CD8-positive, alpha-beta memory T cell (primary cell): ENCODE measurements at regions not wholly inside any gene's neighbourhood (a gene's known extent, or its start where the extent isn't known, plus 50 kb on each side); places are given as distances from the start of the nearest gene placed in this dataset.
"Not testable (repeated sequence)": the region's sequence is repeated elsewhere in the genome, so short reads cannot be mapped to it uniquely, and the experiment has no call there.

Experiments
- CTCF ChIA-PET: fragments of 350-600 bp; sonication (Branson Sonifier 250); formaldehyde crosslinking; loops from one replicate; lab custom pipeline; 2021; ENCODE audit warnings: antibody characterized with exemption; lab: Charles Lee
- POLR2A ChIA-PET: fragments of 350-600 bp; sonication (Branson Sonifier 250); formaldehyde crosslinking; loops from one replicate; lab custom pipeline; 2021; ENCODE audit warnings: antibody characterized with exemption; lab: Charles Lee
- DNase-seq, 5 donors: peaks; one replicate each; pipeline versions ENCODE4 v3.0.0 to v3.0.0-alpha.2; 2020 to 2022; ENCODE audit warnings: mixed read lengths in 1 of 5
- H3K27ac ChIP-seq: one replicate; pipeline ENCODE4 v1.7.0; 2013; ENCODE audit warnings: low read depth, mild to moderate bottlenecking, low read length, moderate library complexity
- H3K27me3 ChIP-seq: 2 replicates; pipeline ENCODE4 v1.7.0; 2013; ENCODE audit warnings: low read length, mild to moderate bottlenecking; ENCODE audit not compliant: insufficient read depth, poor library complexity, severe bottlenecking
- H3K36me3 ChIP-seq: 2 replicates; pipeline ENCODE4 v1.7.0; 2013; ENCODE audit warnings: mild to moderate bottlenecking, low read length, moderate library complexity; ENCODE audit not compliant: insufficient read depth
- H3K4me1 ChIP-seq: 2 replicates; pipeline ENCODE4 v1.7.0; 2013; ENCODE audit warnings: mild to moderate bottlenecking, low read length, moderate library complexity; ENCODE audit not compliant: insufficient read depth
- H3K4me3 ChIP-seq: 2 replicates; pipeline ENCODE4 v1.7.0; 2013; ENCODE audit warnings: mild to moderate bottlenecking, low read length
- H3K9me3 ChIP-seq: 2 replicates; pipeline ENCODE4 v1.7.0; 2013; ENCODE audit warnings: mild to moderate bottlenecking, low read length
- H3K27ac Mint-ChIP-seq, 8 donors: one replicate each; pipeline ENCODE4 v1.8.0; 2020 to 2021; ENCODE audit warnings: mixed read lengths in 8 of 8, mild to moderate bottlenecking in 6 of 8, inconsistent platforms in 3 of 8, moderate library complexity in 3 of 8
- H3K27me3 Mint-ChIP-seq, 2 donors: one replicate each; pipeline ENCODE4 v1.8.0; 2020 to 2021; ENCODE audit warnings: mixed read lengths in 2 of 2, mild to moderate bottlenecking in 1 of 2, moderate library complexity in 1 of 2
- H3K36me3 Mint-ChIP-seq, 3 donors: one replicate each; pipeline ENCODE4 v1.8.0; 2020 to 2021; ENCODE audit warnings: mixed read lengths in 3 of 3, inconsistent platforms in 1 of 3, mild to moderate bottlenecking in 1 of 3
- H3K4me1 Mint-ChIP-seq, 3 donors: one replicate each; pipeline ENCODE4 v1.8.0; 2020 to 2021; ENCODE audit warnings: mixed read lengths in 3 of 3, inconsistent platforms in 1 of 3, mild to moderate bottlenecking in 1 of 3
- H3K4me3 Mint-ChIP-seq, 7 donors: one replicate each; pipeline ENCODE4 v1.8.0; 2020 to 2021; ENCODE audit warnings: mixed read lengths in 7 of 7, mild to moderate bottlenecking in 6 of 7, moderate library complexity in 4 of 7, inconsistent platforms in 2 of 7
- H3K9me3 Mint-ChIP-seq, 5 donors: one replicate each; pipeline ENCODE4 v1.8.0; 2020 to 2022; ENCODE audit warnings: mixed read lengths in 5 of 5, mild to moderate bottlenecking in 3 of 5, moderate library complexity in 2 of 5, inconsistent platforms in 1 of 5

DNA sequence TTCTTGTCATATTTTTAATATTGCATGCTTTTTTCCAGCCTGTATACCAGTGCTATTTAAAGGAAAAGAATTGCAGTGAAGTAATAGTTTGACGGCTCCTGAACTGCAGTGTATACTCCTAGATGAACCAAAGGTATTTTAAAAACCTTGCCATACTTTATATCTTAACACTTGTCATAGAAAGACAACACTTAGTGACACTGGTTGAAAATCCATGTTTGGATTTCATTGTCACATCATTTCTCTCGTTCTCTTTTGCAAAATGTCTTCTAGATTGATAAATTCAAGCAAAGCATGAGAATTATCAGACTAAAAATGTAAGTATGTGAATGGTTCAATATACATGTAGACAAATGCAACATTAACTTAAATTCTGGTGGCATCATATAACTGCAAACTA lies 1293.9 kb downstream of the PCDH9 start:
- H3K36me3 Mint-ChIP-seq = no peaks in the 10 kb centered on the region
- Histone ChIP-seq H3K27ac (no peak overlapping the region), H3K4me3 (no peak overlapping the region), H3K27me3 (no peaks in the 10 kb centered on the region), H3K4me1 (no peaks in the 10 kb centered on the region), H3K9me3 (no peaks in the 10 kb centered on the region), H3K36me3 (no peaks in the 10 kb centered on the region)
- ChIA-PET POLR2A (no interaction called here), CTCF (no interaction called here)
- DNase-seq = no peak
- no peaks in the 10 kb centered on the region for H3K4me1 Mint-ChIP-seq
- no peak overlapping the region for H3K27ac Mint-ChIP-seq
- H3K9me3 Mint-ChIP-seq = peaks cover 0 to 22% (median 1%) of the 10 kb centered on the region in 5 donors
- H3K27me3 Mint-ChIP-seq = no peaks in the 10 kb centered on the region
- H3K4me3 Mint-ChIP-seq = no peak overlapping the region

DNA sequence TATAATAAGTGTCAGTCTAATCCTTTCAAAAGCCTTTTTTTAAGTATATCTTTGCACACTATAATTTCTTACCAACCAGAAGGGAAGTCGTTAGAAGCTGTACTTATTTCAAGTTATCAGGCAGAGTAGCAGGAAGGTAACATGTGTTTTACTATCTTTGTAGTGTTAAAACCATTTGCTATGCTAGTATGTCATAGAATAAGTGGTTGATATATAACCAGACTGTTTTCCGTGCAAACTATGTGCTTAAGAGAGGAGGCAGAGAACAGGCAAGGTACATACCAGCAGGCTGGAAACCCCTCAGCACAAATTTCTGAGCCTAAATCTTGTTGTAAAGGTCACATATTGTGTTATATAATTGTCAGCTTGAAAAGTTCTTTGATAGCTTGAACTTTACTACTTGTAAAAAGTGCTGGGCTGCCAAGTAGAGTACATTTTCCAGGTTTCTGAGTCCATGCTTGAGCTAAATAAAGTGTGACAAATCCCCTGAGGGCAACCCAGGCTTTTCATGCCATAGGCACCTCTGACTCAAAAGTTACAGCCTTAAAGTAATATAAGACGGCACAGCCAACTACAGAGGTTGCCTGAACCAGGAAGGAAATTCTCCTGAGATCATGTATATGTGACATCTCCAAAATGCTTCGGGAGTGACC lies 1297.4 kb downstream of the PCDH9 start:
- H3K4me3 Mint-ChIP-seq = no peak overlapping the region
- H3K27me3 Mint-ChIP-seq = no peaks in the 10 kb centered on the region
- H3K4me1 Mint-ChIP-seq = no peaks in the 10 kb centered on the region
- DNase-seq = no peak
- H3K27ac Mint-ChIP-seq = no peak overlapping the region
- H3K27me3 ChIP-seq = no peaks in the 10 kb centered on the region
- no peak overlapping the region for H3K4me3 ChIP-seq
- H3K36me3 Mint-ChIP-seq = no peaks in the 10 kb centered on the region
- no peaks in the 10 kb centered on the region for H3K36me3 ChIP-seq
- no peak overlapping the region for H3K27ac ChIP-seq
- no peaks in the 10 kb centered on the region for H3K4me1 ChIP-seq
- ChIA-PET CTCF (no interaction called here), POLR2A (no interaction called here)
- peaks cover 0 to 40% (median 8%) of the 10 kb centered on the region in 5 donors for H3K9me3 Mint-ChIP-seq
- no peaks in the 10 kb centered on the region for H3K9me3 ChIP-seq

DNA sequence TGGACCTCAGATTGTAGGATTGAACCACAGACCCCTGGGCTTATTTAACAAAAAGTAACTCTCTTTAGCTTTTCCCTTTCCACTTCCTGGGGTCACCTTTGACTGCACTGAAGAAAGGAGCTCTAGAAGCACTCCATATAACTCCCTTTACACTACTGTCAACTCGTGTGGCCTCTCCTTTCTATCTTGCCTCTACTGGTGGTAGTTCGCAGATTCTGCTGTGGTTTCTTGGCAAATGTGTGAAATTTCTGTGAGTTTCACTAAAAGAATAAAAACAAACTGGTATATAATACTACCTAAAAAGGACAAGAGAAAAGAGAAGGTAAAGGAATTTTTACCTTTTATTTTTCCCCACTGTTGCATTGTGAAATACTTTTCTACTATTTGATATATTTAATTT lies 1298.1 kb downstream of the PCDH9 start:
- no peaks in the 10 kb centered on the region for H3K4me1 Mint-ChIP-seq
- no peak overlapping the region for H3K27ac ChIP-seq
- no peaks in the 10 kb centered on the region for H3K27me3 ChIP-seq
- H3K4me3 Mint-ChIP-seq = no peak overlapping the region
- H3K4me3 ChIP-seq = no peak overlapping the region
- H3K9me3 Mint-ChIP-seq = peaks cover 0 to 41% (median 9%) of the 10 kb centered on the region in 5 donors
- H3K9me3 ChIP-seq = no peaks in the 10 kb centered on the region
- no peaks in the 10 kb centered on the region for H3K27me3 Mint-ChIP-seq
- DNase-seq = no peak
- no peak overlapping the region for H3K27ac Mint-ChIP-seq
- ChIA-PET CTCF (no interaction called here), POLR2A (no interaction called here)
- no peaks in the 10 kb centered on the region for H3K4me1 ChIP-seq
- no peaks in the 10 kb centered on the region for H3K36me3 ChIP-seq
- H3K36me3 Mint-ChIP-seq = no peaks in the 10 kb centered on the region

DNA sequence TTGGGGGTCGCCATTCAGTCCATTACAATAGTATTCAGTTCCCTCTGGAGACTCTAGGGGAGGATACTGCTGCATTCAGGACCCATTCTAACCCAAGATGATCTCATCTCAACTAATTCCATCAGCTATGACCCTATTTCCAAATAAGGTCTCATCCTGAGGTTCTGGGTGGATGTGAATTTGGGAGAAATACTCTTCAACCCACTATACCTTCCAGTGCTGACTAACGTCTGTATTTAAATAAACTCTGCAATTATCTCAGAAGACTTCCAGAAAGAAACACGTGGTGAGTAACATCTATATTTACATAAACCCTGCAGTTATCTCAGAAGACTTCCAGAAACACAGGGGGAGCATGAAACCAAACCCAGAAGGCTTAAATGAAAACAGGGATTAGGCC lies 1300.7 kb downstream of the PCDH9 start:
- no peaks in the 10 kb centered on the region for H3K9me3 ChIP-seq
- POLR2A ChIA-PET = no interaction called here
- no peak overlapping the region for H3K27ac ChIP-seq
- no peak overlapping the region for H3K27ac Mint-ChIP-seq
- no peaks in the 10 kb centered on the region for H3K4me1 ChIP-seq
- H3K4me1 Mint-ChIP-seq = no peaks in the 10 kb centered on the region
- no peak overlapping the region for H3K4me3 Mint-ChIP-seq
- DNase-seq = no peak
- no peak overlapping the region for H3K4me3 ChIP-seq
- H3K27me3 ChIP-seq = no peaks in the 10 kb centered on the region
- CTCF ChIA-PET = no interaction called here
- no peaks in the 10 kb centered on the region for H3K36me3 ChIP-seq
- peaks cover 0 to 31% (median 15%) of the 10 kb centered on the region in 5 donors for H3K9me3 Mint-ChIP-seq
- no peaks in the 10 kb centered on the region for H3K27me3 Mint-ChIP-seq
- no peaks in the 10 kb centered on the region for H3K36me3 Mint-ChIP-seq

DNA sequence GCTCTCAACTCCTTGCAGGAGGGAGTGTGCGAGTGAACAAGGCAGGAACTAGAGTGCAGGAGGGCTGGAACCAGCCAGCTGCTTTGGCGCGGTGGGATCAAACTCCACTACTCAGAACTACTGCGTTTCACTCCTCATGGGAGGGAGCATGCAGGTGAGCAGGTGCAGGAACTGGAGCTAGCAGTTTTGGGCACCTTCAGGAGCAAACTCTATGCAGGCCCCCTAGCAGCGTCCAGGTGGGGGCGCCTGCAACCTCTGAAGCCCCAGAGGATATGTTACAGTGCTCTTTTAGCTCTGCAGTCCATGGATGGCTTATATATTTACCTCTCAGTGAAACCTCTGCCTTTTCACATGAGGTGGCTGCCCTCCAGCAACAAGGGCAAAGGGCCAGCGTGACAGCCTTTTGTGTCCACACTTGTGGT lies 1303.4 kb downstream of the PCDH9 start:
- no peak for DNase-seq
- H3K4me1 ChIP-seq = no peaks in the 10 kb centered on the region
- CTCF ChIA-PET = no interaction called here
- H3K9me3 ChIP-seq = no peaks in the 10 kb centered on the region
- no peaks in the 10 kb centered on the region for H3K27me3 Mint-ChIP-seq
- peaks cover 0 to 30% (median 15%) of the 10 kb centered on the region in 5 donors for H3K9me3 Mint-ChIP-seq
- POLR2A ChIA-PET = no interaction called here
- no peaks in the 10 kb centered on the region for H3K4me1 Mint-ChIP-seq
- no peaks in the 10 kb centered on the region for H3K36me3 Mint-ChIP-seq
- H3K4me3 Mint-ChIP-seq = no peak overlapping the region
- no peaks in the 10 kb centered on the region for H3K36me3 ChIP-seq
- H3K4me3 ChIP-seq = no peak overlapping the region
- H3K27me3 ChIP-seq = no peaks in the 10 kb centered on the region
- H3K27ac ChIP-seq = no peak overlapping the region
- H3K27ac Mint-ChIP-seq = no peak overlapping the region

DNA sequence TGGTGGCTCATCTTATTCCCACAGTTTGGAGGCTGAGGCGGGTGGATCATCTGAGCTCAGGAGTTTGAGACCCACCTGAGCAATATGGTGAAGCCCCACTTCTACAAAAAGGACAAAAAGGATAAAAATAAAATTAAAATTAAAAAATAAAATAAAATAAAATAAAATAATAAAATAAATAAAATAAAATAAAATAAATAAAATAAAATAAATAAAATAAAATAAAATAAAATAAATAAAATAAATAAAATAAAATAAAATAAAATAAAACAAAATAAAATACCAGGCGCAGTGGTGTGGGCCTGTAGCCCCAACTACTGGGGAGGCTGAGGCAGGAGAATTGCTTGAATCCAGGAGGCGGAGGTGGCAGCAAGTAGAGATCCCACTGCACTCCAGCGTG lies 1307.3 kb downstream of the PCDH9 start:
- H3K27me3 Mint-ChIP-seq, H3K27ac ChIP-seq, DNase-seq, H3K27ac Mint-ChIP-seq, H3K36me3 Mint-ChIP-seq, H3K27me3 ChIP-seq, H3K4me3 ChIP-seq, H3K4me1 ChIP-seq, H3K9me3 ChIP-seq, H3K4me1 Mint-ChIP-seq, POLR2A ChIA-PET, H3K4me3 Mint-ChIP-seq, CTCF ChIA-PET, H3K36me3 ChIP-seq: not testable (repeated sequence)
- H3K9me3 Mint-ChIP-seq = peaks cover 1 to 22% (median 10%) of the 10 kb centered on the region in 5 donors

DNA sequence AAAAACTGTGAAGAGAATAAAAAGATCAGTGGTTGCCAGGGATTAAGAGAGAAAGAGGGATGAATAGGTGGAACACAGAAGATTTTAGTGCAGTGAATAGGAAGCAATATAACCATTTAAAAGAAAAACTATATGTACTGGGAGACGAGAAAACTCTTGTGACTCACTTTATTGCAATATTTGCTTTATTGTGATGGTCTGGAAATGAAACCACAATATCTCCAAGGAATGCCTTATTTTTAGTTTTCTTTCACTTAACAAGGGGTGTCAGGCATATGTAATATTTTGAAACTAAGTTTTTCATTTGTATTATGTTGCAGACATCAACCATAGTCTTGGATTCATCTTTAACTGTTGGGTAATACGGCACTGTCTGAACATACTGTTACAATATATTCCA lies 1308.2 kb downstream of the PCDH9 start:
- Mint-ChIP-seq H3K36me3 (peaks cover 0 to 2% (median 0%) of the 10 kb centered on the region in 3 donors), H3K27ac (no peak overlapping the region), H3K4me3 (no peak overlapping the region), H3K9me3 (peaks cover 1 to 21% (median 8%) of the 10 kb centered on the region in 5 donors), H3K27me3 (peaks cover 0 to 1% of the 10 kb centered on the region in 2 donors), H3K4me1 (no peaks in the 10 kb centered on the region)
- POLR2A ChIA-PET = no interaction called here
- Histone ChIP-seq H3K27me3 (no peaks in the 10 kb centered on the region), H3K9me3 (no peaks in the 10 kb centered on the region), H3K36me3 (no peaks in the 10 kb centered on the region), H3K4me3 (no peak overlapping the region), H3K4me1 (no peaks in the 10 kb centered on the region), H3K27ac (no peak overlapping the region)
- no peak for DNase-seq
- CTCF ChIA-PET = no interaction called here

DNA sequence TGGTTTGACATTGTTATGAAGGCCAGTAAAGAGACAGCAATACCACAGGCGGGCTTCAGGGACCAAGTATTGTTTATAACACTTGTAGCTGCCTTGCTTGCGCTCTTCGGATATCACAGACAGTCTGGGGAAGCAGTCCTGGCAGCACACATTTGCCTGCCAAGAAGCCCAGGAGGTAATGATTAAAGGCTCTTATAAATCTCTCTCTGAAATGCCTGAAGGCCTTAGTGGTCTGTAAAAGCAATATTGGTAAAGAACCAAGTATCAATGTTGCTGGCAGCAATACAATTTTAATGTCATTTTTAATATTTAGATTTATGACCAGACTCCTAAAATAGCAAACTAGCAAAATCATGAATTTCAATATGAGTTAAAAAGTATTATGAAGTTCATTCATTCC lies 1312.4 kb downstream of the PCDH9 start:
- Mint-ChIP-seq H3K9me3 (peaks cover 0 to 22% (median 4%) of the 10 kb centered on the region in 5 donors), H3K4me3 (no peak overlapping the region), H3K27ac (no peak overlapping the region), H3K4me1 (no peaks in the 10 kb centered on the region), H3K36me3 (peaks cover 0 to 2% (median 0%) of the 10 kb centered on the region in 3 donors), H3K27me3 (peaks cover 0 to 1% of the 10 kb centered on the region in 2 donors)
- CTCF ChIA-PET = no interaction called here
- no peak overlapping the region for H3K4me3 ChIP-seq
- no peaks in the 10 kb centered on the region for H3K9me3 ChIP-seq
- POLR2A ChIA-PET = no interaction called here
- no peaks in the 10 kb centered on the region for H3K36me3 ChIP-seq
- H3K27ac ChIP-seq = no peak overlapping the region
- no peaks in the 10 kb centered on the region for H3K27me3 ChIP-seq
- no peak for DNase-seq
- H3K4me1 ChIP-seq = no peaks in the 10 kb centered on the region
